H4 (cell line): ENCODE measurements at regions not wholly inside any gene's neighbourhood (a gene's known extent, or its start where the extent isn't known, plus 50 kb on each side); places are given as distances from the start of the nearest gene placed in this dataset.
A peak's percentile ranks its signal among the peaks of the same experiment; 100 is the strongest.

Experiments
- DNase-seq: peaks from one replicate; pipeline ENCODE4 v3.0.0-alpha.2; 2015; ENCODE audit warnings: low spot score

DNA sequence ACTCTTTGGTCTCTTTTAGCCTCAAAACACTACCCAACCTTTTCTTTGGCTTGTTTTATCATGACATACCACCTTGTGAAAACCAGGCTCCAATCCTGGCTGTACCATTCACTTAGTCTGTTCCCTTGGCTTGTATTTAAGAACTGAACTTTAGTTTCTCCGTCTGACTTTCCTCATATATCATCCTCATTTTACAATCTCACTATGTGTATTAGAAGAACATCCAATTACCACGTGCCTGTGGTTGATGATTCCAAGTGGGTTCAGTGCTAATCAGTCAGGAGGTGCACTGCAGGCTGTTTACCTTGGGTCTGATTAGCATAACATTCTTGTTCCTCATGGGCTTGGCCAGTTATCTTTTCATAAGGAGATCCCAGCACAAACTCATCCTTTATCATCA, 144.8 kb upstream of the KLF14 start:
- no peak for DNase-seq

DNA sequence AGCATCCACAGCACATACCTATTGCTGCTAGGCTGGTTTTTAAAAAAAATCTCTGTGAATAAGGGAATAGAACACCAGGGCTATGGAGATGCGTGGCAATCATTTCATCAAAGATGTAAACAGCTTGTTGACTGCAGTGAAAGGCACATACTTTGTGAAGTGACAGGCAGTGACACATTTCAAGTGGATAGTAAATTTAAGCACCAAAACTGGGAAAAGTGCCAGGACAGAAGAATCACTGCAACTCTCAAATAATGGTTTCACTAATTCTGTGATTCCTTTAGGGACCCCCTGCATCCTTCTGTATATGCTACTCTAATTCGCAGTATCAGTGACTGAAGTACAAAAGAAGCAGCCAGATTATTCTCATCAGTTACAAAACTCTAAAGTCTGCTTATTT, 145.2 kb upstream of the KLF14 start:
- DNase-seq: no peak

- DNase-seq: no peak
These were observed 146.7 kb upstream of the KLF14 start for GRCh38 chr7:130880668-130881067.

GRCh38 chr7:130881091-130881798, 147.2 kb upstream of the KLF14 start:
- DNase-seq: no peak

GRCh38 chr7:130881799-130882141, 147.8 kb upstream of the KLF14 start:
- no peak for DNase-seq

DNA sequence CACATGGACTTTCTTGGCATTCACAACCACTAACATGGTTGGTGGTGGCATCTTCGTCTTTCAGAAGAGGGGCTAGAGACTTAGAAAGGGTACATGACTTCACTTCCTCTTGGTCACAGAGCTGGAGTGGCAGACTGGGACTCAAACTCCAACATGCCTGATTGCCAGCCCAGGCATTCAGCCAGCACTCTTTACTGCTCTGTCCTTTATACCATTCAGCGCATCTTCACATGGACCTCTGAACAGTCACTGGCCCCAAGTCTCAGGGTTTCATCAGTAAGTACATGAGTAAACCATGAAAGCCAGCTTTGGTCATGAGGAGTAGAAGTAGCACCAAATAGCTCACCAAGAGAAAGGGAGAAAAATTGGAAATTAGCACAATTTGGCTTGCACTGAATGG, 148.4 kb upstream of the KLF14 start:
- no peak for DNase-seq

DNA sequence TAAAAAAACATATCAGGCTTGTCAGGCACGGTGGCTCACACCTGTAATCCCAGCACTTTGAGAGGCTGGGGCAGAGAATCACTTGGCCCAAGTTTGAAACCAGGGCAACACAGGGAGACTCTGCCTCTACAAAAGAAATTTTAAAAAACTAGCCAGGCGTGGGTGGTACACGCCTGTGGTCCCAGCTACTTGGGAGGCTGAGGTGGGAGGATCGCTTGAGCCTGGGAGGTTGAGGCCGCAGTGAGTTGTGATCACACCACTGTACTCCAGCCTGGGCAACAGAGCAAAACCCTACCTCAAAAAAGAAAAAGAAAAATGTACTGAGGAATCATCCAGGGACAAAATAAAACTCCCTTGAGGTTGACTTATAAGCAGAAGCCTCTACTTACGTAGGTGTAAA, 149.9 kb upstream of the KLF14 start:
- no peak for DNase-seq

DNA sequence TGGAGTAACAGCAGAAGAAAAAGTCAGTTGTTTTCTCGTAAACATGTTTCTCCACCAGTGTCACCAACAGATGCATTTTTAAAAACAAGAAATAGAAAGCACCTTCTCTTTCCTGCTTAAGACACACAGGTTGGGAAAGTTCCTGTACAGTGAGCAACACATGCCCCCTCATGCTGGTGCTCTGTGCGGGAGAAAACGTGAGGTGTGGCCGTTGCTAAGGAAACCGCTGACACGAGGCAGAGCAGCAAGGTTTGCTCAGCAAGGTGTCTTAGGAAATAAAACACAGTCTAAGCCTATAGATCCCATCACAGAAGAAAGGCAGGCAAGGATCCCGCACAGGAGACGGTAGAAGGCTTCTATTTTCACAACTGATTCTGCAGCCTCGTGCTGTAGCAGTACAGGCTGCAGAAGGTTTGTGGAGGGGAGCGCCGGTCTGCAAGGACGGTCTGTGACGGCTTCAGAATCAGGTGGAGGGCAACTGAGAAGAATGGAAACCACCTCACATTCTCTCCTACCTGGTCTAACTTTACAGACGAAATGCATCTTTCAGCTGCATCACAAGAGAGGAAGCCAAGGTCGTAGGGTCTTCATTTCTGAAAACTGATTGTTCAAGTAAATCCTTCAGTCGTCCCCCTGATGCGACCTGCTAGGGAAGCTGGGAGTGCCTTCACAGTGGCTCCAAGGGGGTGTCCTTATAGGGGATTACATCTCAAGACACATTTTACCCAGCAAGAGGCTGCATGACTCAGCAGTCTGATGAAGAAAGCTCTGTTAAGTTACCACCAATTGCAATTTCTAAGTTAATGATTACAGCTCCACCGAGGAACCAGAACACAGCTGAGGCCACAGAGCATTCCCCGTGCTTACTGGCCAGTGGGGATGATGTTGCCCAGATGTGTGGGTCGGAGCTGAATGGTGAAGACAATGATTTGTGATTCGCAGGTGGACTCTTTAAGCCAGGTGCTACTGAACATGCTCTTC, 150.7 kb upstream of the KLF14 start:
- DNase-seq: no peak

- DNase-seq: no peak
These were observed 152.6 kb upstream of the KLF14 start for GRCh38 chr7:130886438-130887135.

DNA sequence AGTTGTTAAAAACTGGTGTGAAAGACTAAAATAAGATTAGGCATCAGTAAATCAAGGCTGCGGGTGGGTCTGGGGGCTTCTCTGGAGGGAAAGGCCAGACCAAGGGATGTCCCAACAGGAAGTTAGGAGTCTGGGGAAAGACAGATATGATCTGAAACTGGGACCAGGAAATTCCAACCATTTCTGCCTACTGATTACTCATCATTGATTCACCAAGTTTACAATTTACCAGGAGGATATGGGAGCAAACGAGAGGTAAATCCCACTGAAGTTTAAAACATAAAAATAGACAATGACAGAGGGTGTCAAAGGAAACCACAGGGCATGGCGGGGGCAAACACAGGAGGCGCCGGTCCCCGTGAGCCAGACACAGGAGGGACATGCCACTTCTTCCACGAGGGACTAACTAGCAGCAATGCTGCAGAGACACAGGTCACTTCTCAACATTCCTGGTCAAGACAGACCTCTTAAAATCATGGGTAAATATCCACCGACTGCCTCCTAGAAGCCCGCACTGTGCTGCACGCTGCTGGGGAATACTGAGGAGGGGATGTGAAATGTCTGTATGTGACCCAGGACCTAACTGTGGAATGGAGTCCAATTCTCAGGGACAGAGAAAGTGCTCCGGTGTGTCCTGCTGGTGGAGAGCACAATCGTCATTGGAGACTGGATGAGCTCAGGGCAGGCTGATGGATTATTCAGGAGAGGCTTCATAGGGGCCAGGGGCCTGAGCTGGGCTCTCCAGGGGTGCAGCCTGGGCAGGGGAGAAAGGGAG, 153.4 kb upstream of the KLF14 start:
- DNase-seq: no peak

DNA sequence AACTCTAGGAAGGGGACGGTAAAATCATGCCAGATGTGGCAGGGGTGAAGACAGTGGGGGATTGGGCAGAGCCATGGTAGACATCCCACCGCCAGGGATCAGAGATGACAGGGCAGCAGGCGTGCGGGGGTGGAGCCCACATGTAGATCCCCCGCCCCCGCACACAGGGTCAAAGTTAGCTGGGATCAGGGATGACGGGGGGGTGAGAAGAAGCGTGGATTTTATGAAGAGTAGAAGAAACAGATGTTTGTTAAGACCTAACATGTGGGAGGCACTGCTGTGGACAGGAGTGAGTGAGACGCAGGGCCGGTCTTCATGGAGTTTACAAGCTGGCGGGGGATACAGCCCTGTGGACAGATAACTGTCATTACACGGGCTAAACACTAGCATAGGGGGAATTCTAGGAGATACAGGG, 154.0 kb upstream of the KLF14 start:
- no peak for DNase-seq

DNA sequence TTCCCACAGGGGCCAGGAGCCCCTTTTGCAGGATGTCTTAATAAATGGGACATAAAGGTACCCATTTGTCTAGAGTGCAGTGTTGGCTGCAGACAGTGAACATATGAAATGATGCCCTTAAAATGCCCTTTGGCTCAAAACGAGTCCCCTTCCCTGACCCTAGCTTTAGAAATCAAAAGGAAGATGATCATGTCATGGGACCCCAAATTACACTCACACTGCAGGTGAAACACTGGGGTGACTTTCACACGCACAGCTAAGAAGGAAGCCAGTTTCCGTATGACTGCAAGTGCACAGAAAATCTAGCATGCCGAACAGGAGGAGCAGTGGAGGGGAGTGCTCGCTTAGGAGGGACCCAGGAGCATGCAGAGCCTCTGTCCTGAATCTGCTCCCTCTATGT, 154.5 kb upstream of the KLF14 start:
- no peak for DNase-seq

DNA sequence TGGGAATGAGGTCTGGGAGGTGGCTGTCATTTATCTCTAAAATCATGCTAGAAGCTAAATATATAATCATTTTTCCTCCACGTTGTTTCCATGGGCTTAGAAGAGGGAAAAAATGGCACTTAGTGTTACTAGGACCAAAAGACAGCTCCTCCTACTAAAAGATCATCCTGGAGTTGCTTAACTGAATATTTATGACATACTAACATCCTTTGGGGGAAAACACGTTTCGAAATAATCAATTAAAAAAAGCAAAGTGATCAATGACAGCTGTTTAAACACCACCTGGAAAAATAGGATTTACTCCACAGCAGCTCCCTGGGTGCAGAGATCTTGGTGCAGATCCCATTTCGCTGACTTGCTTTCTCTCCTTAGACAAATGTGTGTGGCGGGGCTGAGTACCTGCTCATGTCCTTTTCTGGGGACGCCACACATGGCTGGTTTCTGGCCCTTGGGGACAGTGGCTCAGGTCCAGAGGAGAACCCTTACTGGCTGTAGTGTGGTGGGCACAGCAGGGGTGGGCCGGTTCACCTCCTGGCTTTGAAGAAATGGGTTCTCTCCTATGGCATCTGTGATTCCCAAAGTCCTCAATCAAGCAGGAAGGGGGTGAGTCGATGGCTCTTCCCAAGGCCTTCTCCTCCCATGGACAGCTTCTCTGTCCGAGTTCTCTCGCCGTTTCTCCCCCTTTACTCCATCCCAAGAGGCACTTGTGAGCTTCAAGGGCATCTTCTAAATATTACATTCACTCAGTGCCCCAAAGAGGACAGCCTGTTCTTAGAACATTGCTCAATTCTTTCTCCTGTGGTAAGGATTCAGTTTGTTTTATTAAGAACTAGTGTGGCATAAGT, 156.4 kb upstream of the KLF14 start:
- DNase-seq: no peak

GRCh38 chr7:130891254-130892094, 157.5 kb upstream of the KLF14 start:
- DNase-seq: peak; percentile 95

DNA sequence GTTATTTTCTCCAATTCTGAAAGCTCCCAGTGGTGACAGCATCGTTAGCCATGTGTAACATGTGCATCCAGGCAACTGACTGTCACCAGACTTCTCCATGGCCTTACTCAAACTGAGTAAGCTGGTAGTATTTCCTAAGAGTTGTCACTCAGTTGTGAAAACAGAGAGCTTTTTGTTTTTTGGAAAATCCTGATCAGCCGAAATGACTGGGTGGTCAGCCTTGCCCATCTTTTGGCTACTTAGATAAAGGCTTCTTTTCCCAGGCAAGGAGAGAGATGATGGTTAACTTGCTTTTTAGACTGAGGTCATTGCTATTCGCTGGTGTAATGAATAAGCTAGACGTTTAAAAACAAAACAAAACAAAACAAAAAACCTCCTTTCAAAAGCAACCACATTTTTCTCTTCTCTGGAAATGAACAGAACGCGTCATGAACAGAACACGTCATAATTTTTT, 159.5 kb upstream of the KLF14 start:
- no peak for DNase-seq

DNA sequence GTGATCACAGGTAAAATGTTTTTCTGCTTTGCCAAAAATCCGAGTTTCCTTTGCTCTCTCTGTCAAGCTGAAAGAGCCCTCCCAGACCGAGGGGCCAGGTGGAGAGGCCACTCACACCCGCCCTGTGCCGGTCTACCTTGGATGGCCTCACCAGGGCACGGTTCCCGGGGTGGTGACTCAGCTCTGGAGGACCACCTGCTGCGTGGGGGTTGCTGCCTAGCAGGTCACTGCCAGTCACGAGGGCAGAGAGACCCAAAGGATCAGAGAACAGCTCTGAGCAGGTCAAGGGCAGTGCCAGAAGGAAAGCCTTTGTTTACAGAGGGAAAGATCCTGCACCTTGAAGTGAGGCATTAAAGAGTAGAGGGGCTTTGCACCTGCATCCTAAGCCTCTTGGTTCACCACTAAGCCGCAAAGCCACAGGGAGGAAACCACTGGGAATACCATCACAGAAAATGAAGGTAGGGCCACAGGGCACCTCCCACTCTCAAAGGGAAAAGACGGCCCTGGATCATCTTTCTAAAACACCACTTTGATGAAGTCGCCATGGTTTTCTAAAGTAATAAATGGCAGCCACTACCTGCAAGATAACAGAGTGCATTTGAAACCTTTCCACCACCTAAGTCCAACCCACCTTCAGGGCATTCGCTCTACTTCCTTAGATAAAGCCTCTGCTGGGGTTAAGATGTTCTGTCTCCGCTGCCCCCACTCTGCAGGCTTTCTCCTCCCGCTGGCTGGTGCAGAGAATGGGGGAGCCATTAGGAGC, 160.3 kb upstream of the KLF14 start:
- DNase-seq: peak; percentile 92

DNA sequence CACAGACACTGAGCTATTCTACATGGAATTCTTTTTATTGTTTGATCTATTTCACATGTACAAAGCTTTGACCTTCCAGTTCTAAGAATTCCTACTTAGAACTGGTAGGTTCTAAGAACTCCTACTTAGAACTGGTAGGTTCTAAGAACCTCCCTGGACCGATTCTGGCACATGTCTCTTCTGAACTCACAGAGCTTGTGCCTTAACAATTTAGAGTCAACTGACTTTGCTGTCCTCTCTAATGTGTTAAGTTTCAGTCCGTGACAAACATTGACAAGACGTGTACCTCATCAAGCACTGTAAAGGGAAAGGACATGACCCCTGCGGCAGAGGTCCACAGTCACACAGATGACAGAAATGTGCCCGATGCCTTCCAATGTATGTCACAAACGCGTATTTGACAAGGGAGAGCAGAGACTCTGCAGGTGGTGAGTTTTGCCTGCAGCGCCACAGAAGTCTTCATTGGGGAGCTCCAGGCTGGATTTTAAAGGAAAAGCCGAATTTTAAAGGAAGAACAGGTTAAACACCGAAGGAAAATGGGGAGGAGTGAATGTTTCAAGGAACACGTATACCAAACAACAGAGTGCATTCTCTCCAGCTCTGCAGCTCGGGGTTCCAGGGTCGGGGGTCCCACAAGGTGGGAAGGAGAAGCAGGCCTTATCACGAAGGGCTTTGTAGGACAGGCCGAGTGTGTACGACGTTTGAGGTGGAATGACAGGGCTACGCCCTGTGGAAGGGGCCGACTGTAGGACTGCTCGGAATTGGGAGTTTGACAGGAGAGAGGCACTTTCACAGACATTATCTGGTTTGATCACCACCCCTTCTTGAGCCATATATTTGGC, 161.1 kb upstream of the KLF14 start:
- DNase-seq: no peak
